DND-41 (cell line): ENCODE measurements at regions not wholly inside any gene's neighbourhood (a gene's known extent, or its start where the extent isn't known, plus 50 kb on each side); places are given as distances from the start of the nearest gene placed in this dataset.

Source experiments
- ATAC-seq: fragments of 200-7000 bp; cut with Tn5 transposase; 3 replicates; pipeline ENCODE4 v1.9.1; 2021; ENCODE audit warnings: low read depth; ENCODE audit not compliant: insufficient read depth
- DNase-seq: peaks from one replicate; pipeline ENCODE4 v3.0.0-alpha.2; 2020
- H2AFZ ChIP-seq: 2 replicates; pipeline ENCODE4 v1.6.0; 2012; ENCODE audit warnings: low read depth, low read length
- H3K27ac ChIP-seq: 2 replicates; pipeline ENCODE4 v1.5.1; 2012; ENCODE audit warnings: low read length, inconsistent platforms
- H3K27me3 ChIP-seq: fragments of 200-600 bp; sonication (generic); 2 replicates; pipeline ENCODE4 v1.6.0; 2012; ENCODE audit warnings: low read length, mild to moderate bottlenecking, inconsistent platforms; ENCODE audit not compliant: insufficient read depth, poor library complexity
- H3K36me3 ChIP-seq: 2 replicates; pipeline ENCODE4 v1.5.1; 2012; ENCODE audit warnings: low read length, inconsistent platforms; ENCODE audit not compliant: insufficient read depth
- H3K4me1 ChIP-seq: 2 replicates; pipeline ENCODE4 v1.5.1; 2012; ENCODE audit warnings: mild to moderate bottlenecking, low read length; ENCODE audit not compliant: insufficient read depth
- H3K4me2 ChIP-seq: 2 replicates; pipeline ENCODE4 v1.6.0; 2012; ENCODE audit warnings: mild to moderate bottlenecking, moderate library complexity, low read length, inconsistent platforms; ENCODE audit not compliant: insufficient read depth
- H3K4me3 ChIP-seq, 2 experiments: fragments of 200-600 bp in 1 of 2; shearing (Covaris generic) in 1 of 2; 2 replicates each; pipeline ENCODE4 v1.5.1; 2012 to 2016; ENCODE audit warnings: inconsistent platforms in 2 of 2, low read length in 2 of 2, mild to moderate bottlenecking in 2 of 2, low read depth in 1 of 2, moderate library complexity in 1 of 2
- H3K79me2 ChIP-seq: 2 replicates; pipeline ENCODE4 v1.6.0; 2012; ENCODE audit warnings: low read length, inconsistent platforms; ENCODE audit not compliant: insufficient read depth
- H3K9ac ChIP-seq: 2 replicates; pipeline ENCODE4 v1.6.0; 2012; ENCODE audit warnings: low read depth, mild to moderate bottlenecking, inconsistent platforms, low read length, moderate library complexity
- H3K9me3 ChIP-seq: 2 replicates; pipeline ENCODE4 v1.5.1; 2012; ENCODE audit warnings: low read length, moderate library complexity, mild to moderate bottlenecking, inconsistent platforms; ENCODE audit not compliant: insufficient read depth, severe bottlenecking
- H4K20me1 ChIP-seq: 2 replicates; pipeline ENCODE4 v1.6.0; 2012; ENCODE audit warnings: low read length; ENCODE audit not compliant: insufficient read depth
- EZH2 ChIP-seq: IDR thresholded peaks from 3 replicates; pipeline ENCODE4 v1.6.1; 2012; ENCODE audit warnings: borderline replicate concordance, low read depth, mild to moderate bottlenecking, moderate library complexity, low read length, inconsistent platforms; ENCODE audit not compliant: severe bottlenecking
- TF ChIP-seq, protein P1 (sequence below): IDR thresholded peaks from 2 replicates; pipeline ENCODE4 v1.5.1; 2012; ENCODE audit warnings: borderline replicate concordance, low read length, moderate library complexity, mild to moderate bottlenecking; ENCODE audit not compliant: poor library complexity, severe bottlenecking; ENCODE audit errors: extremely low read depth

DNA sequence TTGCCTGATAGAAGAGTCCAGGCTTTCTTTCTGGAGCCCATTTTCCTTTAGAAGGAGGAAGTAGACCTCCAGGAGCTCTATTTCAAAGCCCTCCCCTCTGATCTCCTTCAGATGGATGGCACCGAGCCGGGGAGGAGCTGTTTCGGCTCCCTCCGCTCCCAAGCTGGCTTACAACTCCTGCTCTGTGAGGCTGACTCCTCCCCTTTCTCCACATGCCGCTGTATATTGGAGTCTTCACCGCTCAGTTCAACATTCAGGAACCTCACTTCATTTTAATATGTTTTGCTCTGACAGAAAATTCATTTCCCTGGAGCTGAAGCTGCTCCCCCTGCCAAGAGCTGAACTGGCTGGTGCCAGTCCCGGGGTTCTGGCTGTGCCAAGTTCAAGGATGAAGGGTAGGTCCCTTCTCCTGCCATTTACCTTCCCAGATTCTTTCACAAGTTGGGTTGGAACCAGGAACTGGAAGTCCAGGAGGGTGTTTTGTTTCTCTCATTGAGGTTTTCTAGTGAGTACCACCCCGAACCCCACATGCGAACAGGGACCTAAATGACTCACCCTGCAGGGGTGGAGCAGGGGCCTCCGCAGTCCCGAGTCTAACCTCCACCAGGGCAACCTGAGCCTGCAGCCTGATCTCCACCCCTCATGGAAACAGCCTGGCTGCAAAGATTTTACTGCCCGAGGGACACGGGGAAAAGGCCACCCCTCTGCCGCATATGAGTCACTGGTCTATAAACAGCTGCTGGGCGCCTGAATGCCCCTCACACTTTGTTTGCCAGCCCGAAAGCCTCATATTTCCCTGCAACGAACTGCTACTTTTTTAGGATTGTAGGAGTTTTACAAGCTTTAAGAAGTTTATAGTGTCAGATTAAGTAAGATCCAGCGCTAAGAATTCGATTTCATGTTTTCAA, 68.6 kb upstream of the FOXA2 start:
- no peak overlapping the region for H3K4me2 ChIP-seq
- no peak for DNase-seq
- no peak overlapping the region for H3K4me3 ChIP-seq
- H3K79me2 ChIP-seq: no peaks in the 10 kb centered on the region
- H3K27me3 ChIP-seq: peaks cover 2% of the 10 kb centered on the region
- no peaks in the 10 kb centered on the region for H4K20me1 ChIP-seq
- H3K4me1 ChIP-seq: no peaks in the 10 kb centered on the region
- no peak overlapping the region for H3K9ac ChIP-seq
- no peak for ATAC-seq
- H3K27ac ChIP-seq: no peak overlapping the region
- no peaks in the 10 kb centered on the region for H3K9me3 ChIP-seq
- no peaks in the 10 kb centered on the region for H3K36me3 ChIP-seq
- TF ChIP-seq, protein P1, sequence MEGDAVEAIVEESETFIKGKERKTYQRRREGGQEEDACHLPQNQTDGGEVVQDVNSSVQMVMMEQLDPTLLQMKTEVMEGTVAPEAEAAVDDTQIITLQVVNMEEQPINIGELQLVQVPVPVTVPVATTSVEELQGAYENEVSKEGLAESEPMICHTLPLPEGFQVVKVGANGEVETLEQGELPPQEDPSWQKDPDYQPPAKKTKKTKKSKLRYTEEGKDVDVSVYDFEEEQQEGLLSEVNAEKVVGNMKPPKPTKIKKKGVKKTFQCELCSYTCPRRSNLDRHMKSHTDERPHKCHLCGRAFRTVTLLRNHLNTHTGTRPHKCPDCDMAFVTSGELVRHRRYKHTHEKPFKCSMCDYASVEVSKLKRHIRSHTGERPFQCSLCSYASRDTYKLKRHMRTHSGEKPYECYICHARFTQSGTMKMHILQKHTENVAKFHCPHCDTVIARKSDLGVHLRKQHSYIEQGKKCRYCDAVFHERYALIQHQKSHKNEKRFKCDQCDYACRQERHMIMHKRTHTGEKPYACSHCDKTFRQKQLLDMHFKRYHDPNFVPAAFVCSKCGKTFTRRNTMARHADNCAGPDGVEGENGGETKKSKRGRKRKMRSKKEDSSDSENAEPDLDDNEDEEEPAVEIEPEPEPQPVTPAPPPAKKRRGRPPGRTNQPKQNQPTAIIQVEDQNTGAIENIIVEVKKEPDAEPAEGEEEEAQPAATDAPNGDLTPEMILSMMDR: no peak
- TF ChIP-seq EZH2: no peak
- no peak overlapping the region for H2AFZ ChIP-seq

DNA sequence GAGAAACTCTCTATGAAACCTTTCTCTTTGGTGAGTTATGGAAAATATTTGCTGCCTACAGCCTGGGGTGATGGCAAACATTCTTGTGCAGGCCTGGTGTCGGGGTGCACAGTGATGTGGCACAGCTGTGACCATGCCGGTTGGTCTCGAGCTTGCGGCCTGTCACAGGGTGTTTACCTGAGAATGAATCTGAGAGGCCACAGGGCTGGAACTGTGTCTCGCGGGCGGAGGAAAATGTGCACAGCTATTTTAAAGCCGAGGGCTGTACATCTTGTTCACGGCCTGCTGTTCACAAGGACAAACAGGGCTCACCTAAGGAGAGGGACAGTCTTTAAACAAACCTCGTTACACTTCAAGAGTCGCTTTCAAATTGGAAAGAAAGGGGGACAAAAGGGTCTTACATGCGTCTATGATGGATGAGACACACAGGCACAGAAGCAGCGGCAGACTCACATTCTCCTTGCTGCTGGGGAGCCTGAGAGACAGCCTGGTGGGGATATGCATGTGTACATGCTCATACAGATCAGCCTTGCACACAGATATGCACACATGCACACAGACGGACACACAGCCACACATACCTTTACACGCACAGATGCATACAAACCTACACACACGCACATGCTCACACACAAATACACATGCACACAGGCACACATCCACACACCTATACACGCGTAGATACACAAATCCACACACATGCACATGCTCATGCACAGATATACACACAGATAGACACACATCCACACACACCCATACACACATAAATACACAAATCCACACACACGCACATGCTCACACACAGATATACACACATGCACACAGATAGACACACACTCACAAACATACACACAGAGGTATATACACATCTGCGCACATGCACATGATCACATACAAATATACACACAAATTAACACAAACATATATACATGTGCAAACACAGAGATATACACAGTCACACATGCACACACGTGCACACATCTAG, 69.6 kb upstream of the FOXA2 start:
- H3K79me2 ChIP-seq: no peaks in the 10 kb centered on the region
- H3K27ac ChIP-seq: no peak overlapping the region
- H4K20me1 ChIP-seq: no peaks in the 10 kb centered on the region
- DNase-seq: no peak
- H3K36me3 ChIP-seq: no peaks in the 10 kb centered on the region
- H3K4me3 ChIP-seq: no peak overlapping the region
- H3K9ac ChIP-seq: no peak overlapping the region
- H3K27me3 ChIP-seq: peaks cover 6% of the 10 kb centered on the region
- no peaks in the 10 kb centered on the region for H3K4me1 ChIP-seq
- no peak overlapping the region for H3K4me2 ChIP-seq
- no peaks in the 10 kb centered on the region for H3K9me3 ChIP-seq
- no peak overlapping the region for H2AFZ ChIP-seq
- TF ChIP-seq, protein P1: no peak
- no peak for TF ChIP-seq EZH2
- no peak for ATAC-seq

DNA sequence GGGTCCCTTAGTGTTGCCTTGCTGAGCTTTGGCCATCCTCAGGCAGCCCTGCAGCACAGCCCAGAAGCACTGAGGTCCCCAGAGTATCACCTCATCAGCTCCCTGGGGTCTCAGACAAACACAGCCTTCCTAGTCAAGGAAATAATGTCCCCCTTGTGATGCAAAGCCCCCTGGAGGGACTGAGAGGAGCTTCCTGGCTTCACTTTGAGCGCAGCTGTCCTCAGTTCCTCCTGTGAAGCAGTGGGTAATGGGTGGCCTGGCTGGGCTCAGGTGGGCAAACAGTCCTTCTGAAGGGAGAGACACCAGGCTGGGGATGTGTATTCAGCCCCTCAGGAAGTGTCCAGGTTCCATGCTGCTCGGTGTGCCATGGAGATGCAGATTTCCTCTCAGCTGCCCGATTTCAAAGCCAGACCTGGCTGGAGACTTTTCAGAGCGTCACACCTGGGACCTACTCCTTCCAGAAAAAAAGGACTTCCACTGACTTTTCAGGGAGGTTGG, 79.2 kb upstream of the FOXA2 start:
- DNase-seq (no peak), ATAC-seq (no peak)
- Histone ChIP-seq H3K79me2 (no peaks in the 10 kb centered on the region), H3K4me2 (no peak overlapping the region), H3K9me3 (no peaks in the 10 kb centered on the region), H3K4me3 (no peak overlapping the region), H3K4me1 (no peaks in the 10 kb centered on the region), H3K36me3 (no peaks in the 10 kb centered on the region), H3K27me3 (no peaks in the 10 kb centered on the region), H3K27ac (no peak overlapping the region), H3K9ac (no peak overlapping the region), H2AFZ (no peak overlapping the region; the same call in 1 of the 2 replicates), H4K20me1 (no peaks in the 10 kb centered on the region)
- no peak for TF ChIP-seq EZH2
- TF ChIP-seq, protein P1: no peak
